Cardiac muscle cell (in vitro differentiated cells and primary cell): ENCODE measurements at regions not wholly inside any gene's neighbourhood (a gene's known extent, or its start where the extent isn't known, plus 50 kb on each side); places are given as distances from the start of the nearest gene placed in this dataset.

ENCODE experiments used
- DNase-seq, 2 donors: peaks; one replicate each; pipeline versions ENCODE4 v3.0.0 to v3.0.0-alpha.2; 2010 to 2017; ENCODE audit warnings: low read depth in 1 of 2, low spot score in 1 of 2
- H3K27ac ChIP-seq: fragments of 200-600 bp; sonication (generic); 2 replicates; pipeline ENCODE4 v1.5.1; 2016
- H3K27me3 ChIP-seq: fragments of 200-600 bp; sonication (generic); 2 replicates; pipeline ENCODE4 v1.6.0; 2016; ENCODE audit warnings: control low read depth
- H3K36me3 ChIP-seq: fragments of 200-600 bp; sonication (generic); 2 replicates; pipeline ENCODE4 v1.5.1; 2016; ENCODE audit warnings: control low read depth
- H3K4me1 ChIP-seq: fragments of 200-600 bp; sonication (generic); 2 replicates; pipeline ENCODE4 v1.8.1; 2017; ENCODE audit warnings: low read depth, mild to moderate bottlenecking, mixed run types
- H3K4me3 ChIP-seq: fragments of 200-600 bp; sonication (generic); 2 replicates; pipeline ENCODE4 v1.5.1; 2016; ENCODE audit warnings: mild to moderate bottlenecking
- H3K9me3 ChIP-seq: fragments of 200-600 bp; sonication (generic); 2 replicates; pipeline ENCODE4 v1.5.1; 2017; ENCODE audit warnings: low read depth, mild to moderate bottlenecking, control low read depth
- CTCF ChIP-seq: IDR thresholded peaks from 2 replicates; pipeline ENCODE4 v1.5.1; 2012; ENCODE audit warnings: low read depth, mild to moderate bottlenecking, low read length

DNA sequence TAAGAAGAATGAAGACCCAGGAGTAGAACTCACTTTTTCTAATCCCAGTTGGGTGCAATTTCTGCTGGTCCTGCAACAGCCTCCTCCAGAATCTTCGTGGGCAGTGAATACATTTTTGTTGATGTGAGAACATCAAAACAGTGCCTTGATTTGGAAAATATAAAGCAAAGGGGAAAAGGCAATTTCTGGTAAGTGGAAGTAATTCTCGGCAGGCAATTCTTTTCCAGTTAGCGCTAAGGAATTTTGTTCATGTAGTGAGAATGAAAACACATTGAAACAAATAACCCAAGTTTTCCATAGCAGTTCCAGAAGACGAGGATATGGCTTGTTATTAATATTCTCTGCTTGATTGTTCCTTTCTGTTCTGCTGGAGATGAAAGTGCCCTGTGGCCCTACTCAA, 178.7 kb downstream of the SPATA31D1 start:
- H3K27me3 ChIP-seq: no peaks in the 10 kb centered on the region
- H3K4me1 ChIP-seq: no peaks in the 10 kb centered on the region
- DNase-seq: no peak
- no peaks in the 10 kb centered on the region for H3K9me3 ChIP-seq
- no peak for TF ChIP-seq CTCF
- H3K36me3 ChIP-seq: no peaks in the 10 kb centered on the region
- no peak overlapping the region for H3K27ac ChIP-seq
- H3K4me3 ChIP-seq: no peak overlapping the region

- Histone ChIP-seq H3K4me1 (no peaks in the 10 kb centered on the region), H3K27ac (no peak overlapping the region), H3K9me3 (no peaks in the 10 kb centered on the region), H3K36me3 (no peaks in the 10 kb centered on the region), H3K4me3 (no peak overlapping the region), H3K27me3 (no peaks in the 10 kb centered on the region)
- no peak for DNase-seq
- no peak for TF ChIP-seq CTCF
Measured at GRCh38 chr9:82168585-82168984, 180.0 kb downstream of the SPATA31D1 start.

GRCh38 chr9:82170866-82171265, 182.3 kb downstream of the SPATA31D1 start:
- H3K4me3 ChIP-seq: no peak overlapping the region
- H3K27me3 ChIP-seq: no peaks in the 10 kb centered on the region
- no peak for TF ChIP-seq CTCF
- H3K4me1 ChIP-seq: no peaks in the 10 kb centered on the region
- no peak for DNase-seq
- H3K27ac ChIP-seq: no peak overlapping the region
- no peaks in the 10 kb centered on the region for H3K36me3 ChIP-seq
- no peaks in the 10 kb centered on the region for H3K9me3 ChIP-seq

GRCh38 chr9:82171271-82171670, 182.7 kb downstream of the SPATA31D1 start:
- no peaks in the 10 kb centered on the region for H3K9me3 ChIP-seq
- DNase-seq: no peak
- H3K4me3 ChIP-seq: no peak overlapping the region
- H3K4me1 ChIP-seq: no peaks in the 10 kb centered on the region
- H3K36me3 ChIP-seq: no peaks in the 10 kb centered on the region
- TF ChIP-seq CTCF: no peak
- H3K27ac ChIP-seq: no peak overlapping the region
- no peaks in the 10 kb centered on the region for H3K27me3 ChIP-seq

DNA sequence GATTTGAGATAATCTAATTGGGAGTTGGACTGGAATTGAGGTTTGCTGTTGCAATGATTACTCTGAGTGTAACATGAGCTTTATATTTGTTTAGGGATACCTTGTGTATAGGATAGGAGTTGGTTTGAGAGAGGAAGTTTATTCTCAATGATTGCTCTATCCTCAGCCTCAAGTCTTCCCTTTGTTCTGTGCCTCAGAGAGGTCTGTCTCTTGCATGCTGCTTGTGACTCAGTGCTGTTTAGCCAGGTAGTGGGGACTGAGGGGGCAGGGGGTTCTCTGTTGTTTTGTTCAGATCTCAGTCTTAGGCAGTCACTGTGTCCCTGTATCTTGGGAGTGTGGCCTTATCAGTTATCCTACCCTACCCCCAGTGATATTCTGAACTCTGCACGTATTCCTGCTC, 192.1 kb downstream of the SPATA31D1 start:
- no peak for DNase-seq
- Histone ChIP-seq H3K9me3 (no peaks in the 10 kb centered on the region), H3K4me1 (no peaks in the 10 kb centered on the region), H3K27ac (no peak overlapping the region), H3K27me3 (peaks cover 3% of the 10 kb centered on the region), H3K4me3 (no peak overlapping the region), H3K36me3 (no peaks in the 10 kb centered on the region)
- TF ChIP-seq CTCF: no peak
